Endothelial cell of umbilical vein (primary cell): ENCODE measurements at regions not wholly inside any gene's neighbourhood (a gene's known extent, or its start where the extent isn't known, plus 50 kb on each side); places are given as distances from the start of the nearest gene placed in this dataset.

Source experiments
- BruUV-seq: library from RNA; stranded (reverse); fragments of 400-500 nt; replicated peaks from 2 replicates; lab custom pipeline; 2021; lab: Mats Ljungman, UMichigan
- CTCF ChIA-PET: fragments of 300-600, 350-600 bp; sonication (Branson Sonifier 250); formaldehyde crosslinking; loops from one replicate; lab custom pipeline; 2021; ENCODE audit warnings: antibody characterized with exemption, inconsistent platforms; lab: Charles Lee
- POLR2A ChIA-PET: fragments of 300-600, 350-600 bp; sonication (Branson Sonifier 250); formaldehyde crosslinking; loops from one replicate; lab custom pipeline; 2021; ENCODE audit warnings: antibody characterized with exemption, inconsistent platforms; lab: Charles Lee
- DNase-seq: peaks from one replicate; pipeline ENCODE4 v3.0.0-alpha.2; 2011; ENCODE audit warnings: low read depth, low spot score
- FAIRE-seq: peaks from 2 replicates; lab custom pipeline; 2011; peaks lifted over from hg19 to GRCh38; lab: Jason Lieb, UNC
- H2AFZ ChIP-seq: 2 replicates; pipeline ENCODE4 v1.6.0; 2012; ENCODE audit warnings: low read depth, low read length, control low read depth, inconsistent platforms
- H3K27ac ChIP-seq: 2 replicates; pipeline ENCODE4 v1.5.1; 2011; ENCODE audit warnings: low read depth, mild to moderate bottlenecking, control low read depth, low read length, moderate library complexity; ENCODE audit not compliant: insufficient read depth
- H3K27me3 ChIP-seq, 2 experiments: 2 replicates each; pipeline versions ENCODE4 v1.6.0 to v1.6.1; 2011; ENCODE audit warnings: low read length in 2 of 2, mixed read lengths in 1 of 2; ENCODE audit not compliant: control insufficient read depth in 2 of 2, insufficient read depth in 2 of 2
- H3K36me3 ChIP-seq, 2 experiments: 2 replicates in 1 of 2; 3 replicates in 1 of 2; pipeline ENCODE4 v1.5.1; 2011; ENCODE audit warnings: low read length in 2 of 2, mild to moderate bottlenecking in 1 of 2, moderate library complexity in 1 of 2; ENCODE audit not compliant: control insufficient read depth in 2 of 2, insufficient read depth in 2 of 2; ENCODE audit errors: extremely low read depth in 1 of 2
- H3K4me1 ChIP-seq: 3 replicates; pipeline ENCODE4 v1.5.1; 2011; ENCODE audit warnings: mild to moderate bottlenecking, low read length; ENCODE audit not compliant: control insufficient read depth, insufficient read depth; ENCODE audit errors: extremely low read depth
- H3K4me2 ChIP-seq: 2 replicates; pipeline ENCODE4 v1.6.1; 2011; ENCODE audit warnings: low read length, control low read depth, mixed read lengths; ENCODE audit not compliant: insufficient read depth
- H3K4me3 ChIP-seq, 3 experiments: fragments of 200-600 bp in 1 of 3; sonication (generic), shearing (Covaris generic) in 1 of 3; replicated peaks in 1 of 3; 2 replicates each; pipeline ENCODE4 v1.5.1; 2011 to 2016; ENCODE audit warnings: control low read depth in 3 of 3, low read length in 3 of 3, mild to moderate bottlenecking in 2 of 3, inconsistent platforms in 1 of 3, low read depth in 1 of 3, moderate library complexity in 1 of 3; ENCODE audit not compliant: insufficient read depth in 1 of 3
- H3K79me2 ChIP-seq: 2 replicates; pipeline ENCODE4 v1.6.0; 2012; ENCODE audit warnings: low read length, inconsistent platforms; ENCODE audit not compliant: control insufficient read depth, insufficient read depth
- H3K9ac ChIP-seq: replicated peaks from 2 replicates; pipeline ENCODE3; 2011; ENCODE audit warnings: low read length, control low read depth; ENCODE audit not compliant: insufficient read depth; ENCODE audit errors: extremely low read depth
- H3K9me1 ChIP-seq: replicated peaks from 3 replicates; pipeline ENCODE4 v1.6.0; 2011; ENCODE audit warnings: mild to moderate bottlenecking, low read length; ENCODE audit not compliant: control insufficient read depth, insufficient read depth; ENCODE audit errors: extremely low read depth
- H3K9me3 ChIP-seq: replicated peaks from 2 replicates; pipeline ENCODE4 v1.5.1; 2012; ENCODE audit warnings: low read length, inconsistent platforms; ENCODE audit not compliant: control insufficient read depth, insufficient read depth
- H4K20me1 ChIP-seq: replicated peaks from 2 replicates; pipeline ENCODE3; 2011; ENCODE audit warnings: mild to moderate bottlenecking, low read length; ENCODE audit not compliant: control insufficient read depth, insufficient read depth; ENCODE audit errors: extremely low read depth
- CTCF ChIP-seq, 2 donors: IDR thresholded peaks; 1 replicate in 1 of 2; 2 replicates in 1 of 2; pipeline ENCODE4 v1.5.1; 2011; ENCODE audit warnings: low read length in 2 of 2, mild to moderate bottlenecking in 2 of 2, moderate library complexity in 2 of 2, control low read depth in 1 of 2, inconsistent platforms in 1 of 2, low read depth in 1 of 2; ENCODE audit not compliant: insufficient read depth in 1 of 2; ENCODE audit errors: extremely low read depth in 1 of 2
- EZH2 ChIP-seq: IDR thresholded peaks from 2 replicates; pipeline ENCODE4 v1.6.1; 2012; ENCODE audit warnings: borderline replicate concordance, low read depth, mild to moderate bottlenecking, moderate library complexity, low read length, inconsistent platforms; ENCODE audit not compliant: severe bottlenecking
- FOS ChIP-seq: IDR thresholded peaks from 2 replicates; pipeline ENCODE4 v1.6.1; 2011; ENCODE audit warnings: mild to moderate bottlenecking, low read length, moderate library complexity, borderline replicate concordance; ENCODE audit not compliant: insufficient read depth
- GATA2 ChIP-seq: IDR thresholded peaks from 2 replicates; pipeline ENCODE4 v1.7.0; 2011; ENCODE audit warnings: low read depth, mild to moderate bottlenecking, moderate library complexity, mixed read lengths, low read length; ENCODE audit not compliant: insufficient read length, insufficient read depth
- JUN ChIP-seq: IDR thresholded peaks from 2 replicates; pipeline ENCODE4 v1.6.1; 2011; ENCODE audit warnings: borderline replicate concordance, low read depth; ENCODE audit not compliant: insufficient read length, insufficient read depth
- MAX ChIP-seq: IDR thresholded peaks from 2 replicates; pipeline ENCODE4 v1.6.1; 2011; ENCODE audit not compliant: insufficient read depth, insufficient read length
- MYC ChIP-seq: IDR thresholded peaks from one replicate; pipeline ENCODE4 v1.6.1; 2011; ENCODE audit warnings: mild to moderate bottlenecking, low read depth, low read length
- POLR2A ChIP-seq: IDR thresholded peaks from 2 replicates; pipeline ENCODE4 v1.6.1; 2012; ENCODE audit warnings: low read depth, mild to moderate bottlenecking, control low read depth, low read length
- POLR2AphosphoS5 ChIP-seq: IDR thresholded peaks from 2 replicates; pipeline ENCODE4 v1.6.1; 2012; ENCODE audit warnings: low read depth, mild to moderate bottlenecking, control low read depth, low read length, moderate library complexity; ENCODE audit not compliant: insufficient read depth
- dilution Hi-C: fragments of 300-500 bp; cut with MboI; formaldehyde crosslinking; loops from one replicate; pipeline ENCODE4 v1.15.0; 2019; ENCODE audit warnings: low sequenced_read_pairs; ENCODE audit not compliant: extremely low pct_ligation_motif_present
- intact Hi-C: fragments of 100-400 bp; cut with micrococcal nuclease; formaldehyde crosslinking; loops from one replicate; pipeline ENCODE4 v1.10.0; 2022

- Histone ChIP-seq H3K4me3 (no peak overlapping the region), H2AFZ (no peak overlapping the region), H3K36me3 (no peaks in the 10 kb centered on the region), H3K27me3 (no peaks in the 10 kb centered on the region), H3K9me1 (no peaks in the 10 kb centered on the region), H3K27ac (no peak overlapping the region), H3K9ac (no peak overlapping the region), H4K20me1 (no peaks in the 10 kb centered on the region), H3K9me3 (no peaks in the 10 kb centered on the region), H3K79me2 (no peaks in the 10 kb centered on the region), H3K4me1 (no peaks in the 10 kb centered on the region), H3K4me2 (no peak overlapping the region)
- dilution Hi-C loops (no loop called here), intact Hi-C loops (no loop called here)
- no peak for DNase-seq
- BruUV-seq, result no TSS peak
- FAIRE-seq, result no peak
- no peak for TF ChIP-seq MYC
- no peak for TF ChIP-seq POLR2AphosphoS5
- TF ChIP-seq JUN, result no peak
- no peak for TF ChIP-seq GATA2
- no peak for TF ChIP-seq POLR2A
- ChIA-PET POLR2A (no interaction called here), CTCF (interaction anchor here (1.2 kb wide), 1 partner anchor 15 kb away, joined by 5 read pairs; no protein-coding TSS in a partner anchor)
These were observed 157.6 kb upstream of the SEMA3E start for GRCh38 chr7:83806538-83806937.

GRCh38 chr7:83799333-83799732 lies 150.4 kb upstream of the SEMA3E start:
- Histone ChIP-seq H3K9me3 (no peaks in the 10 kb centered on the region), H3K4me3 (no peak overlapping the region), H3K4me1 (no peaks in the 10 kb centered on the region), H3K4me2 (no peak overlapping the region), H3K27ac (no peak overlapping the region), H3K9me1 (no peaks in the 10 kb centered on the region), H3K9ac (no peak overlapping the region), H3K27me3 (no peaks in the 10 kb centered on the region), H3K36me3 (no peaks in the 10 kb centered on the region), H3K79me2 (no peaks in the 10 kb centered on the region), H4K20me1 (no peaks in the 10 kb centered on the region), H2AFZ (no peak overlapping the region)
- FAIRE-seq (no peak), DNase-seq (no peak)
- POLR2A ChIA-PET, result no interaction called here
- CTCF ChIA-PET, result no interaction called here
- intact Hi-C loops (no loop called here), dilution Hi-C loops (no loop called here)
- no TSS peak for BruUV-seq
- TF ChIP-seq MYC (no peak), CTCF (IDR thresholded peaks at IDR 0.05; ENCODE audit: extremely low read depth in 1 of 2, insufficient read depth in 1 of 2, low read depth in 1 of 2, low read length in 2 of 2) (no peak), FOS (no peak), POLR2A (no peak), MAX (no peak), GATA2 (no peak), POLR2AphosphoS5 (no peak), EZH2 (no peak), JUN (no peak)
